ENCODE measurements at regions not wholly inside any gene's neighbourhood (a gene's known extent, or its start where the extent isn't known, plus 50 kb on each side); places are given as distances from the start of the nearest gene placed in this dataset.

- H3K4me3 Mint-ChIP-seq: peak overlapping the region; percentile 84
- H3K27me3 Mint-ChIP-seq (ENCODE audit: insufficient read depth): no peaks in the 10 kb centered on the region
- no peak for TF ChIP-seq CTCF (IDR thresholded peaks at IDR 0.05)
- no peaks in the 10 kb centered on the region for H3K9me3 Mint-ChIP-seq
- DNase-seq: no peak
- H3K27ac Mint-ChIP-seq: peak overlapping the region; percentile 72
- no peaks in the 10 kb centered on the region for H3K36me3 Mint-ChIP-seq (ENCODE audit: low read depth)
- H3K4me1 Mint-ChIP-seq (ENCODE audit: low read depth): peaks cover 12% of the 10 kb centered on the region
These were observed 879.7 kb upstream of the GJE1 start for GRCh38 chr6:141252828-141253608.

GRCh38 chr6:141251286-141251685 is 881.4 kb upstream of the GJE1 start:
- no peaks in the 10 kb centered on the region for H3K27me3 Mint-ChIP-seq (ENCODE audit: insufficient read depth)
- H3K4me1 Mint-ChIP-seq (ENCODE audit: low read depth): peaks cover 12% of the 10 kb centered on the region
- no peak overlapping the region for H3K27ac Mint-ChIP-seq
- no peak for DNase-seq
- H3K36me3 Mint-ChIP-seq (ENCODE audit: low read depth): no peaks in the 10 kb centered on the region
- TF ChIP-seq CTCF (IDR thresholded peaks at IDR 0.05): no peak
- H3K4me3 Mint-ChIP-seq: no peak overlapping the region
- no peaks in the 10 kb centered on the region for H3K9me3 Mint-ChIP-seq

GRCh38 chr6:141248021-141248799 is 884.5 kb upstream of the GJE1 start:
- H3K4me3 Mint-ChIP-seq: no peak overlapping the region
- H3K4me1 Mint-ChIP-seq (ENCODE audit: low read depth): peaks cover 7% of the 10 kb centered on the region
- no peaks in the 10 kb centered on the region for H3K9me3 Mint-ChIP-seq
- H3K27me3 Mint-ChIP-seq (ENCODE audit: insufficient read depth): no peaks in the 10 kb centered on the region
- no peaks in the 10 kb centered on the region for H3K36me3 Mint-ChIP-seq (ENCODE audit: low read depth)
- H3K27ac Mint-ChIP-seq: no peak overlapping the region
- no peak for DNase-seq
- no peak for TF ChIP-seq CTCF (IDR thresholded peaks at IDR 0.05)

DNA sequence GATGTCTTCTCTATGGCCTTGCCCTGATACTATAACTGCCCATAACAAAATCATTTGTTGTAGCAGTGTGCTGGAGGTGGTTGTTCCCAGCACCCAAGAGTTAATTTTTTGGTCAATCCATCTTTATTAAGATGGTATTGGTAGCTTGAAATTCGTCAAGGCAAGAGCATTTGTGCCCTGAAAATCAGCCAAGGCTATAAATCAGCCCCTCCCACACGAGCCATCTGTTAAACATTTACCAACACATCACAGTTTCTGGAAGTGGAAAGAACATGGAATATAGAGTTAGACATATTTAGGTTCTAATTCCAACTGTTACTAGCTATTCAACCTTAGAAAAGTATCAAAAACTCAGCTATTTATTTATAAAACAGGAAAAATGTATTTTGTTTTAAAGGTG is 888.4 kb upstream of the GJE1 start:
- no peaks in the 10 kb centered on the region for H3K27me3 Mint-ChIP-seq (ENCODE audit: insufficient read depth)
- DNase-seq: no peak
- no peaks in the 10 kb centered on the region for H3K9me3 Mint-ChIP-seq
- no peaks in the 10 kb centered on the region for H3K36me3 Mint-ChIP-seq (ENCODE audit: low read depth)
- H3K4me1 Mint-ChIP-seq (ENCODE audit: low read depth): no peaks in the 10 kb centered on the region
- no peak overlapping the region for H3K4me3 Mint-ChIP-seq
- TF ChIP-seq CTCF (IDR thresholded peaks at IDR 0.05): no peak
- H3K27ac Mint-ChIP-seq: no peak overlapping the region

GRCh38 chr6:141242957-141243356 is 889.8 kb upstream of the GJE1 start:
- DNase-seq: no peak
- no peak overlapping the region for H3K27ac Mint-ChIP-seq
- H3K9me3 Mint-ChIP-seq: no peaks in the 10 kb centered on the region
- no peaks in the 10 kb centered on the region for H3K36me3 Mint-ChIP-seq (ENCODE audit: low read depth)
- no peaks in the 10 kb centered on the region for H3K27me3 Mint-ChIP-seq (ENCODE audit: insufficient read depth)
- no peaks in the 10 kb centered on the region for H3K4me1 Mint-ChIP-seq (ENCODE audit: low read depth)
- TF ChIP-seq CTCF (IDR thresholded peaks at IDR 0.05): no peak
- H3K4me3 Mint-ChIP-seq: no peak overlapping the region

Measured in HFFc6 (cell line).